Calu3 (cell line): ENCODE measurements at regions not wholly inside any gene's neighbourhood (a gene's known extent, or its start where the extent isn't known, plus 50 kb on each side); places are given as distances from the start of the nearest gene placed in this dataset.
"Not testable (repeated sequence)": the region's sequence is repeated elsewhere in the genome, so short reads cannot be mapped to it uniquely, and the experiment has no call there.

Source experiments
- BruUV-seq: library from RNA; stranded (reverse); fragments of 400-500 nt; replicated peaks from 2 replicates; lab custom pipeline; 2021; lab: Mats Ljungman, UMichigan
- CTCF ChIA-PET: fragments of 300-600 bp; sonication (Branson Sonifier 250); formaldehyde crosslinking; loops from one replicate; lab custom pipeline; 2022; ENCODE audit warnings: antibody characterized with exemption; lab: Charles Lee
- DNase-seq: peaks from one replicate; pipeline ENCODE4 v3.0.0; 2022
- H3K27ac Mint-ChIP-seq: one replicate; pipeline ENCODE4 v1.8.0; 2022; ENCODE audit warnings: mixed read lengths; ENCODE audit not compliant: unreplicated experiment
- H3K27me3 Mint-ChIP-seq: one replicate; pipeline ENCODE4 v1.8.0; 2022; ENCODE audit warnings: mixed read lengths; ENCODE audit not compliant: unreplicated experiment
- H3K36me3 Mint-ChIP-seq: one replicate; pipeline ENCODE4 v1.8.0; 2022; ENCODE audit warnings: mild to moderate bottlenecking, moderate library complexity, mixed read lengths; ENCODE audit not compliant: insufficient read depth, unreplicated experiment
- H3K4me1 Mint-ChIP-seq: one replicate; pipeline ENCODE4 v1.8.0; 2022; ENCODE audit warnings: mild to moderate bottlenecking, low read depth, mixed read lengths; ENCODE audit not compliant: unreplicated experiment
- H3K4me3 Mint-ChIP-seq: one replicate; pipeline ENCODE4 v1.8.0; 2022; ENCODE audit warnings: mild to moderate bottlenecking, low read depth, moderate library complexity, mixed read lengths; ENCODE audit not compliant: unreplicated experiment
- H3K9me3 Mint-ChIP-seq: one replicate; pipeline ENCODE4 v1.8.0; 2022; ENCODE audit warnings: low read depth, mixed read lengths; ENCODE audit not compliant: unreplicated experiment
- CTCF ChIP-seq: fragments of 200-600 bp; IDR thresholded peaks from one replicate; pipeline ENCODE4 v1.8.0; 2022; ENCODE audit warnings: antibody characterized with exemption; ENCODE audit not compliant: unreplicated experiment
- intact Hi-C: fragments of 100-400 bp; cut with micrococcal nuclease; formaldehyde crosslinking; loops from one replicate; pipeline ENCODE4 v1.10.0; 2022; ENCODE audit not compliant: unreplicated experiment

- CTCF ChIA-PET, result no interaction called here
- DNase-seq, result no peak
- H3K27me3 Mint-ChIP-seq, result no peaks in the 10 kb centered on the region
- no peak for TF ChIP-seq CTCF
- H3K4me1 Mint-ChIP-seq, result no peaks in the 10 kb centered on the region
- no peak overlapping the region for H3K4me3 Mint-ChIP-seq
- no peaks in the 10 kb centered on the region for H3K9me3 Mint-ChIP-seq
- BruUV-seq, result no TSS peak
- intact Hi-C loops, result loop anchor here (10.0 kb wide), 1 partner anchor 98 kb away; no protein-coding TSS in a partner anchor
- no peaks in the 10 kb centered on the region for H3K36me3 Mint-ChIP-seq
- no peak overlapping the region for H3K27ac Mint-ChIP-seq
Measured at GRCh38 chr22:25332386-25332785, 112.9 kb downstream of the CRYBB2 start.

DNA sequence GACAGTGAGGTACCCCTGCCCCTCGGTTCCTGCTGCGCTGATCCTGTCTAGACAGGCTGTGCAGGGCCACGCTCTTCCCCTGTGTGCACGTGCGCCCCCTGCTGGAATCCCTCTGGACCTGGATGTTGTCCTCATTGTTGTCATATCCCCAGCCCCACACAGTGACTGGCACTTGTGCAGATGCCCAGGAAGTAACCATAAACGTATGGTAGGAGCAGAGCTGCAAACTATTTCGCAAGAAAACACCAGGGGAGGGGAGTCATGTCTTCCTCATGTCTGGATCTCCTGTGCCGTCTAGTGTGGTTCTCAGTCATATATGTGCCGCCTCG is 114.7 kb downstream of the CRYBB2 start:
- intact Hi-C loops, result loop anchor here (10.0 kb wide), 1 partner anchor 99 kb away; no protein-coding TSS in a partner anchor
- CTCF ChIA-PET, result interaction anchor here (0.9 kb wide), 1 partner anchor 98 kb away, joined by 4 read pairs; no protein-coding TSS in a partner anchor
- no TSS peak for BruUV-seq

GRCh38 chr22:25334631-25335030 is 115.2 kb downstream of the CRYBB2 start:
- H3K4me3 Mint-ChIP-seq, H3K4me1 Mint-ChIP-seq, BruUV-seq, DNase-seq, H3K27ac Mint-ChIP-seq, CTCF ChIA-PET, H3K9me3 Mint-ChIP-seq, H3K27me3 Mint-ChIP-seq, H3K36me3 Mint-ChIP-seq: not testable (repeated sequence)
- intact Hi-C loops, result loop anchor here (10.0 kb wide), 1 partner anchor 100 kb away; no protein-coding TSS in a partner anchor

More for the DNA sequence above, 114.7 kb downstream of the CRYBB2 start:
- Mint-ChIP-seq H3K9me3 (no peaks in the 10 kb centered on the region), H3K27me3 (no peaks in the 10 kb centered on the region), H3K36me3 (no peaks in the 10 kb centered on the region), H3K27ac (no peak overlapping the region), H3K4me1 (no peaks in the 10 kb centered on the region), H3K4me3 (no peak overlapping the region)
- TF ChIP-seq CTCF, result peak; percentile 37
- DNase-seq, result peak; percentile 64

GRCh38 chr22:25335276-25335675 is 115.8 kb downstream of the CRYBB2 start:
- CTCF ChIA-PET, H3K4me1 Mint-ChIP-seq, BruUV-seq, H3K36me3 Mint-ChIP-seq, H3K9me3 Mint-ChIP-seq, H3K27ac Mint-ChIP-seq, H3K27me3 Mint-ChIP-seq, H3K4me3 Mint-ChIP-seq, DNase-seq: not testable (repeated sequence)
- intact Hi-C loops, result loop anchor here (10.0 kb wide), 1 partner anchor 100 kb away; no protein-coding TSS in a partner anchor

DNA sequence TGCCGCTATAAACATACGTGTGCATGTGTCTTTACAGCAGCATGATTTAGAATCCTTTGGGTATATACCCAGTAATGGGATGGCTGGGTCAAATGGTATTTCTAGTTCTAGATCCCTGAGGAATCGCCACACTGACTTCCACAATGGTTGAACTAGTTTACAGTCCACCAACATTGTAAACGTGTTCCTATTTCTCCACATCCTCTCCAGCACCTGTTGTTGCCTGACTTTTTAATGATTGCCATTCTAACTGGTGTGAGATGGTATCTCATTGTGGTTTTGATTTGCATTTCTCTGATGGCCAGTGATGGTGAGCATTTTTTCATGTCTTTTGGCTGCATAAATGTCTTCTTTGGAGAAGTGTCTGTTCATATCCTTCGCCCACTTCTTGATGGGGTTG is 121.1 kb downstream of the CRYBB2 start:
- BruUV-seq, CTCF ChIA-PET, H3K27ac Mint-ChIP-seq, H3K4me1 Mint-ChIP-seq, H3K4me3 Mint-ChIP-seq, H3K36me3 Mint-ChIP-seq, intact Hi-C loops, DNase-seq, H3K9me3 Mint-ChIP-seq, H3K27me3 Mint-ChIP-seq: not testable (repeated sequence)

DNA sequence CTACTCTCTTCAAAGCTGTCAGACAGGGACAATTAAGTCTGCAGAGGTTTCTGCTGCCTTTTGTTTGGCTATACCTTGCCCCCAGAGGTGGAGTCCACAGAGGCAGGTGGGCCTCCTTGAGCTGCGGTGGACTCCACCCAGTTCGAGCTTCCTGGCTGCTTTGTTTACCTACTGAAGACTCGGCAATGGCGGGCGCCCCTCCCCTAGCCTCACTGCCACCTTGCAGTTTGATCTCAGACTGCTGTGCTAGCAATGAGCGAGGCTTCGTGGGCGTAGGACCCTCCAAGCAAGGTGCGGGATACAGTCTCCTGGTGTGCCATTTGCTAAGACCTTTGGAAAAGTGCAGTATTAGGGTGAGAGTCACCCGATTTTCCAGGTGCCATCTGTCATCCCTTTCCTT is 124.9 kb downstream of the CRYBB2 start:
- peaks cover 15% of the 10 kb centered on the region for H3K36me3 Mint-ChIP-seq
- H3K4me3 Mint-ChIP-seq, H3K27me3 Mint-ChIP-seq, H3K4me1 Mint-ChIP-seq, H3K27ac Mint-ChIP-seq, BruUV-seq, DNase-seq, intact Hi-C loops, CTCF ChIA-PET, H3K9me3 Mint-ChIP-seq: not testable (repeated sequence)
